Mesendoderm (in vitro differentiated cells): ENCODE measurements at regions not wholly inside any gene's neighbourhood (a gene's known extent, or its start where the extent isn't known, plus 50 kb on each side); places are given as distances from the start of the nearest gene placed in this dataset.
"Not testable (repeated sequence)": the region's sequence is repeated elsewhere in the genome, so short reads cannot be mapped to it uniquely, and the experiment has no call there.

Experiments
- DNase-seq: peaks from one replicate; pipeline ENCODE4 v3.0.0; 2013
- H2AK5ac ChIP-seq: 2 replicates; pipeline ENCODE4 v1.6.1; 2013; ENCODE audit warnings: low read length, inconsistent platforms
- H2BK120ac ChIP-seq: 2 replicates; pipeline ENCODE4 v1.6.1; 2013; ENCODE audit warnings: low read depth, mild to moderate bottlenecking, low read length, moderate library complexity, mixed read lengths
- H2BK15ac ChIP-seq: replicated peaks from 2 replicates; pipeline ENCODE4 v1.6.1; 2013; ENCODE audit warnings: low read depth, mild to moderate bottlenecking, moderate library complexity
- H2BK5ac ChIP-seq: 2 replicates; pipeline ENCODE4 v1.6.1; 2013; ENCODE audit warnings: low read length, inconsistent platforms
- H3K18ac ChIP-seq: 2 replicates; pipeline ENCODE4 v1.6.1; 2013; ENCODE audit warnings: mild to moderate bottlenecking, low read length, mixed read lengths
- H3K23ac ChIP-seq: one replicate; pipeline ENCODE4 v1.6.1; 2013; ENCODE audit warnings: low read length
- H3K27ac ChIP-seq: 2 replicates; pipeline ENCODE4 v1.5.1; 2013; ENCODE audit warnings: low read depth, mild to moderate bottlenecking, inconsistent platforms, low read length, moderate library complexity
- H3K27me3 ChIP-seq: 2 replicates; pipeline ENCODE4 v1.6.1; 2013; ENCODE audit warnings: low read length, control low read depth, mild to moderate bottlenecking, inconsistent platforms; ENCODE audit not compliant: insufficient read depth, poor library complexity
- H3K36me3 ChIP-seq: 2 replicates; pipeline ENCODE4 v1.6.1; 2013; ENCODE audit warnings: low read length, inconsistent platforms; ENCODE audit not compliant: control insufficient read depth, insufficient read depth
- H3K4ac ChIP-seq: one replicate; pipeline ENCODE4 v1.6.1; 2013; ENCODE audit warnings: low read depth, mild to moderate bottlenecking, low read length, moderate library complexity
- H3K4me1 ChIP-seq: 2 replicates; pipeline ENCODE4 v1.6.1; 2013; ENCODE audit warnings: low read depth, low read length, inconsistent platforms; ENCODE audit not compliant: control insufficient read depth
- H3K4me2 ChIP-seq: 2 replicates; pipeline ENCODE4 v1.6.1; 2013; ENCODE audit warnings: low read length
- H3K4me3 ChIP-seq: 2 replicates; pipeline ENCODE4 v1.5.1; 2013; ENCODE audit warnings: mild to moderate bottlenecking, low read length
- H3K56ac ChIP-seq: one replicate; pipeline ENCODE4 v1.6.1; 2013; ENCODE audit warnings: low read length
- H3K79me1 ChIP-seq: 2 replicates; pipeline ENCODE4 v1.6.1; 2013; ENCODE audit warnings: low read length, inconsistent platforms
- H3K79me2 ChIP-seq: 2 replicates; pipeline ENCODE4 v1.6.1; 2013; ENCODE audit warnings: mild to moderate bottlenecking, low read length; ENCODE audit not compliant: control insufficient read depth, insufficient read depth
- H3K9ac ChIP-seq: 2 replicates; pipeline ENCODE4 v1.6.1; 2013; ENCODE audit warnings: low read length, inconsistent platforms
- H4K5ac ChIP-seq: one replicate; pipeline ENCODE4 v1.6.1; 2013; ENCODE audit warnings: low read length
- H4K8ac ChIP-seq: one replicate; pipeline ENCODE4 v1.6.1; 2013; ENCODE audit warnings: low read depth, mild to moderate bottlenecking, control low read depth, low read length, moderate library complexity
- WGBS: extraction: QIAGEN DNeasy Blood & Tissue Kit; methylation state at CpG from one replicate; pipeline ENCODE4 v1.1.7; 2013; ENCODE audit warnings: low lambda C conversion rate, missing lambda C conversion rate; ENCODE audit not compliant: insufficient coverage; ENCODE audit errors: extremely low coverage; 5-methylcytosine and 5-hydroxymethylcytosine counted together

- H2BK5ac ChIP-seq, result no peak overlapping the region
- no peaks in the 10 kb centered on the region for H3K4me1 ChIP-seq
- no peak overlapping the region for H3K18ac ChIP-seq
- H2BK15ac ChIP-seq, result no peak overlapping the region
- H2BK120ac ChIP-seq, result no peak overlapping the region
- no peak overlapping the region for H3K9ac ChIP-seq
- H3K79me2 ChIP-seq, result no peaks in the 10 kb centered on the region
- H3K36me3 ChIP-seq, result no peaks in the 10 kb centered on the region
- no peak overlapping the region for H2AK5ac ChIP-seq
- no peaks in the 10 kb centered on the region for H3K27me3 ChIP-seq
- no peak overlapping the region for H3K4ac ChIP-seq
- H4K5ac ChIP-seq, result no peak overlapping the region
- H4K8ac ChIP-seq, result no peak overlapping the region
- H3K23ac ChIP-seq, result no peak overlapping the region
- H3K79me1 ChIP-seq, result no peaks in the 10 kb centered on the region
- no peak overlapping the region for H3K27ac ChIP-seq
- no peak overlapping the region for H3K56ac ChIP-seq
- DNase-seq, result no peak
- no peak overlapping the region for H3K4me2 ChIP-seq
- no peak overlapping the region for H3K4me3 ChIP-seq
- 100% methylated on average over 1 of the region's 2 CpGs for WGBS
Observed at GRCh38 chr4:115548123-115548522, 434.7 kb upstream of the NDST4 start.

- no peaks in the 10 kb centered on the region for H3K27me3 ChIP-seq
- no peak overlapping the region for H3K23ac ChIP-seq
- H3K4me3 ChIP-seq, result no peak overlapping the region
- no peak overlapping the region for H3K27ac ChIP-seq
- no peaks in the 10 kb centered on the region for H3K79me1 ChIP-seq
- H4K8ac ChIP-seq, result no peak overlapping the region
- WGBS, result no CpG with 5 or more reads among the region's 2 CpGs
- no peak for DNase-seq
- H2AK5ac ChIP-seq, result no peak overlapping the region
- no peak overlapping the region for H3K9ac ChIP-seq
- H3K4me2 ChIP-seq, result no peak overlapping the region
- no peaks in the 10 kb centered on the region for H3K79me2 ChIP-seq
- H4K5ac ChIP-seq, result no peak overlapping the region
- H2BK15ac ChIP-seq, result no peak overlapping the region
- H2BK5ac ChIP-seq, result no peak overlapping the region
- no peak overlapping the region for H2BK120ac ChIP-seq
- no peak overlapping the region for H3K56ac ChIP-seq
- H3K4me1 ChIP-seq, result no peaks in the 10 kb centered on the region
- no peak overlapping the region for H3K4ac ChIP-seq
- no peak overlapping the region for H3K18ac ChIP-seq
- no peaks in the 10 kb centered on the region for H3K36me3 ChIP-seq
Observed at GRCh38 chr4:115537387-115537786, 424.0 kb upstream of the NDST4 start.

- WGBS, result no CpG with 5 or more reads among the region's 1 CpG
- H3K36me3 ChIP-seq, result no peaks in the 10 kb centered on the region
Observed at GRCh38 chr4:115529126-115529525, 415.7 kb upstream of the NDST4 start.

GRCh38 chr4:115519476-115519875, 406.1 kb upstream of the NDST4 start:
- H3K4ac ChIP-seq, H3K9ac ChIP-seq, H3K18ac ChIP-seq, H2AK5ac ChIP-seq, H2BK5ac ChIP-seq, H3K4me3 ChIP-seq, H3K4me2 ChIP-seq, H2BK120ac ChIP-seq, H4K5ac ChIP-seq, H3K4me1 ChIP-seq, H3K79me1 ChIP-seq, H3K79me2 ChIP-seq, H3K23ac ChIP-seq, H3K36me3 ChIP-seq, H3K56ac ChIP-seq, H4K8ac ChIP-seq, H2BK15ac ChIP-seq, H3K27ac ChIP-seq, H3K27me3 ChIP-seq: not testable (repeated sequence)
- no CpG with 5 or more reads among the region's 3 CpGs for WGBS
- peak; percentile 49 for DNase-seq

More at GRCh38 chr4:115529126-115529525, 415.7 kb upstream of the NDST4 start:
- Histone ChIP-seq H3K27me3 (no peaks in the 10 kb centered on the region), H2AK5ac (no peak overlapping the region), H3K79me2 (no peaks in the 10 kb centered on the region), H4K5ac (no peak overlapping the region), H2BK5ac (no peak overlapping the region), H3K56ac (no peak overlapping the region), H3K18ac (no peak overlapping the region), H3K4me1 (no peaks in the 10 kb centered on the region), H3K9ac (no peak overlapping the region), H2BK120ac (no peak overlapping the region), H3K4ac (no peak overlapping the region), H2BK15ac (no peak overlapping the region), H3K4me2 (no peak overlapping the region), H3K79me1 (no peaks in the 10 kb centered on the region), H3K4me3 (no peak overlapping the region), H3K23ac (no peak overlapping the region), H4K8ac (no peak overlapping the region), H3K27ac (no peak overlapping the region)
- DNase-seq, result no peak

- Histone ChIP-seq H3K27me3 (no peaks in the 10 kb centered on the region), H3K27ac (no peak overlapping the region), H3K4me3 (no peak overlapping the region), H2BK5ac (no peak overlapping the region), H3K4ac (no peak overlapping the region), H4K5ac (no peak overlapping the region), H4K8ac (no peak overlapping the region), H3K4me2 (no peak overlapping the region), H3K36me3 (no peaks in the 10 kb centered on the region), H2BK120ac (no peak overlapping the region), H3K4me1 (no peaks in the 10 kb centered on the region), H2AK5ac (no peak overlapping the region), H3K56ac (no peak overlapping the region), H3K79me2 (no peaks in the 10 kb centered on the region), H3K79me1 (no peaks in the 10 kb centered on the region), H3K23ac (no peak overlapping the region), H2BK15ac (no peak overlapping the region), H3K18ac (no peak overlapping the region), H3K9ac (no peak overlapping the region)
- WGBS, result no CpG with 5 or more reads among the region's 2 CpGs
- no peak for DNase-seq
Observed at GRCh38 chr4:115515772-115516171, 402.4 kb upstream of the NDST4 start.

- Histone ChIP-seq H3K23ac (no peak overlapping the region), H3K79me1 (no peaks in the 10 kb centered on the region), H3K56ac (no peak overlapping the region), H4K8ac (no peak overlapping the region), H3K36me3 (no peaks in the 10 kb centered on the region), H3K4me2 (no peak overlapping the region), H3K27ac (no peak overlapping the region), H3K18ac (no peak overlapping the region), H3K4ac (no peak overlapping the region), H2BK120ac (no peak overlapping the region), H3K27me3 (no peaks in the 10 kb centered on the region), H2BK5ac (no peak overlapping the region), H2BK15ac (no peak overlapping the region), H3K4me3 (no peak overlapping the region), H3K79me2 (no peaks in the 10 kb centered on the region), H3K9ac (no peak overlapping the region), H4K5ac (no peak overlapping the region), H2AK5ac (no peak overlapping the region), H3K4me1 (no peaks in the 10 kb centered on the region)
- WGBS, result no CpG with 5 or more reads among the region's 2 CpGs
- no peak for DNase-seq
Observed at GRCh38 chr4:115515366-115515765, 401.9 kb upstream of the NDST4 start.
